ENCODE measurements at regions not wholly inside any gene's neighbourhood (a gene's known extent, or its start where the extent isn't known, plus 50 kb on each side); places are given as distances from the start of the nearest gene placed in this dataset.

DNA sequence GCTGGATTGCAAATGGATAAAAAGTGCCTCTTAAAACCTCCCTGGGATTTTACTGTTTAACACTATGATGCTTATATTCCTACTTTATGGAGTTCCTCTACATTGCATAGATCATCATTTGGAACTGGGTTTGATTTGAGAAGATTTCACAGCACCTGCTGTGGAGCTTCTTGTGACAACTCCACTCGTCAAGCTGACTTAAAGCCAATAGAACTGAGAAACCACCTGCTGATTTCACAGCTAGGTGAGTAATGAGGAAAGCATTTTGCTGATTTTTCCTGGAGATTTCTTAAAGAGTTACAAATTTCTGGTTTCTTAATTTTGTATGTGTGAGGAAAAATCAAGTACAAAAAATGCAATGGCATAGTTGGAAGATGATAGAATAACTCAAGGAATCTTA is 739.1 kb upstream of the LRRTM1 start:
- TF ChIP-seq, protein P1, sequence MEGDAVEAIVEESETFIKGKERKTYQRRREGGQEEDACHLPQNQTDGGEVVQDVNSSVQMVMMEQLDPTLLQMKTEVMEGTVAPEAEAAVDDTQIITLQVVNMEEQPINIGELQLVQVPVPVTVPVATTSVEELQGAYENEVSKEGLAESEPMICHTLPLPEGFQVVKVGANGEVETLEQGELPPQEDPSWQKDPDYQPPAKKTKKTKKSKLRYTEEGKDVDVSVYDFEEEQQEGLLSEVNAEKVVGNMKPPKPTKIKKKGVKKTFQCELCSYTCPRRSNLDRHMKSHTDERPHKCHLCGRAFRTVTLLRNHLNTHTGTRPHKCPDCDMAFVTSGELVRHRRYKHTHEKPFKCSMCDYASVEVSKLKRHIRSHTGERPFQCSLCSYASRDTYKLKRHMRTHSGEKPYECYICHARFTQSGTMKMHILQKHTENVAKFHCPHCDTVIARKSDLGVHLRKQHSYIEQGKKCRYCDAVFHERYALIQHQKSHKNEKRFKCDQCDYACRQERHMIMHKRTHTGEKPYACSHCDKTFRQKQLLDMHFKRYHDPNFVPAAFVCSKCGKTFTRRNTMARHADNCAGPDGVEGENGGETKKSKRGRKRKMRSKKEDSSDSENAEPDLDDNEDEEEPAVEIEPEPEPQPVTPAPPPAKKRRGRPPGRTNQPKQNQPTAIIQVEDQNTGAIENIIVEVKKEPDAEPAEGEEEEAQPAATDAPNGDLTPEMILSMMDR (IDR thresholded peaks at IDR 0.05; ENCODE audit: control extremely low read depth, extremely low read depth, low read depth, missing control alignments), result no peak
- ChIA-PET CTCF (no interaction called here), POLR2A (no interaction called here)

DNA sequence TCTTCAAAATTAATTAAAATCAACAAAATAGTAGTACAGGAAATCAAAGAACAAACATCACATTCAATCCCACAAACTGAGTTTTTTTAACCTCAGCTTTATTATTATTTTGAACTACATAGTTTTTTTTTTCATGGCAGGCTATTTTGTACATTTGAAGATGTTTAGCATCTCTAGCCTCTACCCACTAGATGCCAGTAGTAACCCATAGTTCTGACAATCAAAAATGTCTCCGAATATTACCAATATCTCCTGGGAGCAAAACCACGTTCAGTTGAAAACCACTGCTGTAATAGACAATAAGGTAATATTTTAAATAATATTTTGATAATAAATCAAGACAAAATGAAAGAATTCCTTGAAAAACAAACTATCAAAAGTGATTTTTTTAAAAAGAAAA is 702.6 kb upstream of the LRRTM1 start:
- POLR2A ChIA-PET, result no interaction called here
- no peak for DNase-seq (ENCODE audit: extremely low spot score)
- TF ChIP-seq, protein P1 (IDR thresholded peaks at IDR 0.05; ENCODE audit: control extremely low read depth, extremely low read depth, low read depth, missing control alignments), result no peak
- CTCF ChIA-PET, result no interaction called here

More for the DNA sequence above, 739.1 kb upstream of the LRRTM1 start:
- DNase-seq (ENCODE audit: extremely low spot score), result no peak

DNA sequence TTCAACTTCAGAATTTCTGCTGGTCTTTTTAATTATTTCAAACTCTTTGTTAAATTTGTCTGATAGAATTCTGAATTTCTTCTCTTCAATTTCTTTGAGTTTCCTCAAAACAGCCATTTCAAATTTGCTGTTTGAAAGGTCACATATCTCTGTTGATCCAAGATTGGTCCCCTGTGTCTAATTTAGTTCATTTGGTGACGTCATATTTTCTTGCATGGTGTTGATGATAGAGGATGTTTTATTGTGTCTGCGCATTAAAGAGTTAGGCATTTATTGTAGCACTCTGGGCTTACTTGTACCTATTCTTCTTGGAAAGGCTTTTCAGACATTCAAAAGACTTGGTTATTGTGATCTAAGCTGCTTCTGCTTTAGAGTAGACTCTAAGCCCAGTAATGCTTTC is 698.4 kb upstream of the LRRTM1 start:
- no peak for DNase-seq (ENCODE audit: extremely low spot score)
- POLR2A ChIA-PET, result no interaction called here
- CTCF ChIA-PET, result no interaction called here
- TF ChIP-seq, protein P1 (IDR thresholded peaks at IDR 0.05; ENCODE audit: control extremely low read depth, extremely low read depth, low read depth, missing control alignments), result no peak

DNA sequence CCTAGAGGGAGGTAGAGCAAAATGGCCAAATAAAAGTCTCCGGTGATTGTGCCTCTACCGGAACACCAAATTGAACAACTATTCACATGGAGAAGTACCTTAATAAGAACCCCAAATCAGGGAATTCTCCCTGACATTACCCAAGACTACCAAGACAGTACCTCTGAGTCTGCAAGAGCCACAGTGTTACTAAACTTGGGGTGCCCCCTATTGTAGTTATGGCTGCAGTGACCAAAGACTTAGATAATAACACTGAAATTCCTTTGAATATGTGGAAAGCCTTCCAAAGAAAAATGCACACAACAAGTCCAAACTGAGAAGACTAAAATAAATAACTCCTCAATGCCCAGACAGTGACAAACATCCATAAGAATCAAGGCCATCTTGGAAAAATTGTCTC is 682.9 kb upstream of the LRRTM1 start:
- POLR2A ChIA-PET, result no interaction called here
- CTCF ChIA-PET, result no interaction called here
- no peak for DNase-seq (ENCODE audit: extremely low spot score)
- TF ChIP-seq, protein P1 (IDR thresholded peaks at IDR 0.05; ENCODE audit: control extremely low read depth, extremely low read depth, low read depth, missing control alignments), result no peak

DNA sequence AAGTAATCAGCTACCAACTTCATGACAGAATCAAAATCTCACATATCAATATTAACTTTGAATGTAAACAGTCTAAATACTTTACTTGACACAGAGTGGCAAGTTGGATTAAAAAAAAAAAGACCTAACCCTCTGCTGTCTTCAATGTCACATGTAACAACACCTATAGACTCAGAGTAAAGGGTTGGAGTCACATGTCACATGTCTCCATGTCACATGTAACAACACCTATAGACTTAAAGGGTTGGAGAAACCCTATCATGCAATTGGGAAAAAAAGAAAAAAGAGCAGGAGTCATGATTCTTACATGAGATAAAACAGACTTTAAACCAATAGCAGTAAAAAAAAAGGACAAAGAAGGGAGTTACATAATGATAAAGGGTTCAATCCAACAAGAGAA is 665.3 kb upstream of the LRRTM1 start:
- POLR2A ChIA-PET, result no interaction called here

DNA sequence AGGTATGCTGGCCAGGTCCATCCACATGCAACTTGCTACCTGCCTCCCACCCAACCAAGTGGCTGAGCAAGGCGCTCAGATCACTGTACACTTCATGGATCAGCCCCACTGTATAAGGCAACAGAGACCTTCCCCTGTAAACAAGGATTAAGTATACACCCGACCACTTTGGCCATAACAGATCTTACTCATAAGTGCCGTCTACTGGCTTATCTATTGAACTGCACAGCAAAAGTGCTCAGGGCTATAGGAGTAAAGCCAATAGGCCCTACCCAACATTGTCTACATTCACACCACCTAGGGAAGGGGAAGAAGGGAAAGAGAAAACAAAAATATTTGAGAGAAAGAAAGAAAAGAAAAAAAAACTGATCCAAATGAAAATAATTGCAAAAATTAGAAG is 663.9 kb upstream of the LRRTM1 start:
- TF ChIP-seq, protein P1 (IDR thresholded peaks at IDR 0.05; ENCODE audit: control extremely low read depth, extremely low read depth, low read depth, missing control alignments), result no peak
- no peak for DNase-seq (ENCODE audit: extremely low spot score)
- ChIA-PET POLR2A (no interaction called here), CTCF (interaction anchor here (1.4 kb wide), 1 partner anchor 14 kb away, joined by 4 read pairs; no protein-coding TSS in a partner anchor)

More for the DNA sequence above, 665.3 kb upstream of the LRRTM1 start:
- CTCF ChIA-PET, result interaction anchor here (1.2 to 1.4 kb wide), 2 partner anchors 8 to 13 kb away, joined by 3 to 4 read pairs; no protein-coding TSS in a partner anchor
- no peak for DNase-seq (ENCODE audit: extremely low spot score)
- TF ChIP-seq, protein P1 (IDR thresholded peaks at IDR 0.05; ENCODE audit: control extremely low read depth, extremely low read depth, low read depth, missing control alignments), result no peak

DNA sequence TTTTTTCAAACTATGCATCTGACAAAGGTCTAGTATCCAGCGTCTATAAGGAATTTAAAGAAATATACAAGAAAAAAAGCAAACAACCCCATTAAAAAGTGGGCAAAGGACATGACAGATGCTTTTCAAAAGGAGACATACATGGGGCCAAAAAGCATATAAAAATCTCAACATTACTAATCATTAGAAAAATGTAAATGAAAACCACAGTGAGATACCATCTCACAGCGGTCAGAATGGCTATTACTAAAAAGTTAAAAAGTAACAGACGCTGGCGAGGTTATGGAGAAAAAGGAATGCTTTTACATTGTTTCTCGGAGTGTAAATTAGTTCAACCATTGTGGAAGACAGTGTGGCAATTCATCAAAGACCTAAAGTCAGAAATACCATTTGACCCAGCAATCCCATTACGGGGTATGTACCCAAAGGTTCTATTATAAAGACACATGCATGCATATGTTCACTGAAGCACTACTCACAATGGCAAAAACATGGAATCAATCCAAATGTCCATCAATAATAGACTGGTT is 643.1 kb upstream of the LRRTM1 start:
- POLR2A ChIA-PET, result no interaction called here
- TF ChIP-seq, protein P1 (IDR thresholded peaks at IDR 0.05; ENCODE audit: control extremely low read depth, extremely low read depth, low read depth, missing control alignments), result no peak
- no peak for DNase-seq (ENCODE audit: extremely low spot score)
- CTCF ChIA-PET, result no interaction called here
